SKM-1 treated with dmso at 0.1 percent for 144 hours (cell line): ENCODE measurements at regions not wholly inside any gene's neighbourhood (a gene's known extent, or its start where the extent isn't known, plus 50 kb on each side); places are given as distances from the start of the nearest gene placed in this dataset.
A peak's percentile ranks its signal among the peaks of the same experiment; 100 is the strongest.

Experiments
- DNase-seq: peaks from one replicate; lab custom pipeline; 2025; ENCODE audit not compliant: unreplicated experiment; lab: John Stamatoyannopoulos, UW

- no peak for DNase-seq
Measured at GRCh38 chr15:45866616-45867015, 231.8 kb downstream of the SQOR start.

GRCh38 chr15:45867281-45867680 is 232.5 kb downstream of the SQOR start:
- DNase-seq = no peak

GRCh38 chr15:45868109-45868691 is 233.4 kb downstream of the SQOR start:
- DNase-seq = peak; percentile 50

- peak; percentile 95 for DNase-seq
Measured at GRCh38 chr15:45869034-45869668, 234.3 kb downstream of the SQOR start.

- no peak for DNase-seq
Measured at GRCh38 chr15:45871121-45871855, 236.5 kb downstream of the SQOR start.

GRCh38 chr15:45873781-45874180 is 239.0 kb downstream of the SQOR start:
- no peak for DNase-seq

- peak; percentile 49 for DNase-seq
Measured at GRCh38 chr15:45874566-45874965, 239.7 kb downstream of the SQOR start.

- DNase-seq = no peak
Measured at GRCh38 chr15:45884289-45884688, 249.5 kb downstream of the SQOR start.

- DNase-seq = no peak
Measured at GRCh38 chr15:45884755-45885445, 250.1 kb downstream of the SQOR start.

GRCh38 chr15:45885801-45886200 is 251.0 kb downstream of the SQOR start:
- DNase-seq = no peak

- no peak for DNase-seq
Measured at GRCh38 chr15:45891766-45892165, 256.9 kb downstream of the SQOR start.

GRCh38 chr15:45892182-45892581 is 257.4 kb downstream of the SQOR start:
- no peak for DNase-seq

- no peak for DNase-seq
Measured at GRCh38 chr15:45903283-45903682, 268.5 kb downstream of the SQOR start.

- no peak for DNase-seq
Measured at GRCh38 chr15:45904019-45904418, 269.2 kb downstream of the SQOR start.

GRCh38 chr15:45906230-45906629 is 271.4 kb downstream of the SQOR start:
- DNase-seq = no peak

- no peak for DNase-seq
Measured at GRCh38 chr15:45910671-45911070, 275.8 kb downstream of the SQOR start.

- DNase-seq = no peak
Measured at GRCh38 chr15:45913451-45913850, 278.6 kb downstream of the SQOR start.

- no peak for DNase-seq
Measured at GRCh38 chr15:45914425-45914824, 279.6 kb downstream of the SQOR start.

- no peak for DNase-seq
Measured at GRCh38 chr15:45918839-45919238, 284.0 kb downstream of the SQOR start.

- DNase-seq = no peak
Measured at GRCh38 chr15:45919806-45920205, 285.0 kb downstream of the SQOR start.

GRCh38 chr15:45921376-45921775 is 286.5 kb downstream of the SQOR start:
- DNase-seq = no peak

- no peak for DNase-seq
Measured at GRCh38 chr15:45921978-45922377, 287.1 kb downstream of the SQOR start.
